ENCODE measurements at regions not wholly inside any gene's neighbourhood (a gene's known extent, or its start where the extent isn't known, plus 50 kb on each side); places are given as distances from the start of the nearest gene placed in this dataset.

- TF ChIP-seq CTCF (IDR thresholded peaks at IDR 0.05): no peak
- no peaks in the 10 kb centered on the region for H3K36me3 Mint-ChIP-seq (ENCODE audit: unreplicated experiment)
- no peak overlapping the region for H3K27ac Mint-ChIP-seq (ENCODE audit: unreplicated experiment)
- DNase-seq (ENCODE audit: extremely low spot score, unreplicated experiment): no peak
- H3K27me3 Mint-ChIP-seq (ENCODE audit: unreplicated experiment): peaks cover 24% of the 10 kb centered on the region
- no peaks in the 10 kb centered on the region for H3K4me1 Mint-ChIP-seq (ENCODE audit: unreplicated experiment)
- H3K9me3 Mint-ChIP-seq (ENCODE audit: unreplicated experiment): no peaks in the 10 kb centered on the region
- no peak overlapping the region for H3K4me3 Mint-ChIP-seq (ENCODE audit: unreplicated experiment)
Measured at GRCh38 chr5:135112008-135112725, 78.1 kb upstream of the PITX1 start.

GRCh38 chr5:135110785-135111596, 77.0 kb upstream of the PITX1 start:
- no peak for TF ChIP-seq CTCF (IDR thresholded peaks at IDR 0.05)
- no peaks in the 10 kb centered on the region for H3K9me3 Mint-ChIP-seq (ENCODE audit: unreplicated experiment)
- no peak overlapping the region for H3K4me3 Mint-ChIP-seq (ENCODE audit: unreplicated experiment)
- DNase-seq (ENCODE audit: extremely low spot score, unreplicated experiment): no peak
- H3K36me3 Mint-ChIP-seq (ENCODE audit: unreplicated experiment): no peaks in the 10 kb centered on the region
- no peaks in the 10 kb centered on the region for H3K4me1 Mint-ChIP-seq (ENCODE audit: unreplicated experiment)
- H3K27me3 Mint-ChIP-seq (ENCODE audit: unreplicated experiment): peaks cover 25% of the 10 kb centered on the region
- no peak overlapping the region for H3K27ac Mint-ChIP-seq (ENCODE audit: unreplicated experiment)

GRCh38 chr5:135108992-135109391, 75.0 kb upstream of the PITX1 start:
- no peaks in the 10 kb centered on the region for H3K4me1 Mint-ChIP-seq (ENCODE audit: unreplicated experiment)
- no peak for DNase-seq (ENCODE audit: extremely low spot score, unreplicated experiment)
- no peaks in the 10 kb centered on the region for H3K9me3 Mint-ChIP-seq (ENCODE audit: unreplicated experiment)
- TF ChIP-seq CTCF (IDR thresholded peaks at IDR 0.05): no peak
- no peak overlapping the region for H3K27ac Mint-ChIP-seq (ENCODE audit: unreplicated experiment)
- no peaks in the 10 kb centered on the region for H3K36me3 Mint-ChIP-seq (ENCODE audit: unreplicated experiment)
- H3K4me3 Mint-ChIP-seq (ENCODE audit: unreplicated experiment): no peak overlapping the region
- peaks cover 23% of the 10 kb centered on the region for H3K27me3 Mint-ChIP-seq (ENCODE audit: unreplicated experiment)

GRCh38 chr5:135108569-135108968, 74.5 kb upstream of the PITX1 start:
- H3K27me3 Mint-ChIP-seq (ENCODE audit: unreplicated experiment): peaks cover 22% of the 10 kb centered on the region
- DNase-seq (ENCODE audit: extremely low spot score, unreplicated experiment): no peak
- no peaks in the 10 kb centered on the region for H3K4me1 Mint-ChIP-seq (ENCODE audit: unreplicated experiment)
- no peak overlapping the region for H3K4me3 Mint-ChIP-seq (ENCODE audit: unreplicated experiment)
- no peak overlapping the region for H3K27ac Mint-ChIP-seq (ENCODE audit: unreplicated experiment)
- TF ChIP-seq CTCF (IDR thresholded peaks at IDR 0.05): no peak
- H3K9me3 Mint-ChIP-seq (ENCODE audit: unreplicated experiment): no peaks in the 10 kb centered on the region
- H3K36me3 Mint-ChIP-seq (ENCODE audit: unreplicated experiment): no peaks in the 10 kb centered on the region

GRCh38 chr5:135107986-135108385, 74.0 kb upstream of the PITX1 start:
- no peaks in the 10 kb centered on the region for H3K36me3 Mint-ChIP-seq (ENCODE audit: unreplicated experiment)
- no peaks in the 10 kb centered on the region for H3K4me1 Mint-ChIP-seq (ENCODE audit: unreplicated experiment)
- no peak for DNase-seq (ENCODE audit: extremely low spot score, unreplicated experiment)
- no peak for TF ChIP-seq CTCF (IDR thresholded peaks at IDR 0.05)
- peaks cover 22% of the 10 kb centered on the region for H3K27me3 Mint-ChIP-seq (ENCODE audit: unreplicated experiment)
- no peak overlapping the region for H3K27ac Mint-ChIP-seq (ENCODE audit: unreplicated experiment)
- H3K9me3 Mint-ChIP-seq (ENCODE audit: unreplicated experiment): no peaks in the 10 kb centered on the region
- H3K4me3 Mint-ChIP-seq (ENCODE audit: unreplicated experiment): no peak overlapping the region

All from osteocyte (in vitro differentiated cells).